HepG2 (cell line): ENCODE measurements at regions not wholly inside any gene's neighbourhood (a gene's known extent, or its start where the extent isn't known, plus 50 kb on each side); places are given as distances from the start of the nearest gene placed in this dataset.
A peak's percentile ranks its signal among the peaks of the same experiment; 100 is the strongest.
"Not testable (repeated sequence)": the region's sequence is repeated elsewhere in the genome, so short reads cannot be mapped to it uniquely, and the experiment has no call there.

Experiments
- CREB1 ChIP-seq, 2 experiments: fragments of 450-650 bp in 1 of 2; IDR thresholded peaks; 2 replicates each; pipeline ENCODE4 v1.6.1; 2016 to 2017; ENCODE audit warnings: control low read depth in 1 of 2, mild to moderate bottlenecking in 1 of 2, missing compliant biosample characterization in 1 of 2, missing genetic modification characterization in 1 of 2
- HOXA3 ChIP-seq: sonication (generic); formaldehyde crosslinking; IDR thresholded peaks from 2 replicates; pipeline ENCODE4 v1.5.0; 2020; ENCODE audit warnings: missing genetic modification reagents
- IRF2 ChIP-seq: IDR thresholded peaks from 2 replicates; pipeline ENCODE4 v1.6.1; 2018; ENCODE audit warnings: missing genetic modification reagents, missing compliant biosample characterization
- KDM5B ChIP-seq: sonication (generic); formaldehyde crosslinking; IDR thresholded peaks from 2 replicates; pipeline ENCODE4 v1.4.0; 2020; ENCODE audit warnings: missing genetic modification reagents, mild to moderate bottlenecking, borderline replicate concordance
- MIXL1 ChIP-seq: IDR thresholded peaks from 2 replicates; pipeline ENCODE4 v1.6.1; 2016
- MTA1 ChIP-seq: sonication (generic); formaldehyde crosslinking; IDR thresholded peaks from 2 replicates; pipeline ENCODE4 v1.4.0; 2020; ENCODE audit warnings: missing genetic modification reagents, mild to moderate bottlenecking, borderline replicate concordance
- NAIF1 ChIP-seq: sonication (generic); formaldehyde crosslinking; IDR thresholded peaks from 2 replicates; pipeline ENCODE4 v1.5.0; 2020; ENCODE audit warnings: mild to moderate bottlenecking, missing genetic modification reagents, borderline replicate concordance
- NFAT5 ChIP-seq: sonication (generic); formaldehyde crosslinking; IDR thresholded peaks from 2 replicates; pipeline ENCODE4 v1.4.0; 2020; ENCODE audit warnings: missing genetic modification reagents
- NR2F1 ChIP-seq, 2 experiments: fragments of 450-650 bp in 1 of 2; formaldehyde crosslinking in 1 of 2; IDR thresholded peaks; 2 replicates each; pipeline versions ENCODE4 v1.5.0 to v1.6.1; 2016 to 2020; ENCODE audit warnings: mild to moderate bottlenecking in 1 of 2, missing compliant biosample characterization in 1 of 2, missing genetic modification reagents in 1 of 2, moderate library complexity in 1 of 2
- NRL ChIP-seq: sonication (generic); formaldehyde crosslinking; IDR thresholded peaks from 2 replicates; pipeline ENCODE4 v1.5.0; 2020; ENCODE audit warnings: missing genetic modification reagents, mild to moderate bottlenecking, moderate library complexity, borderline replicate concordance
- RARA ChIP-seq: IDR thresholded peaks from 2 replicates; pipeline ENCODE4 v1.6.1; 2016; ENCODE audit warnings: missing genetic modification reagents, missing compliant biosample characterization
- RBM39 ChIP-seq: fragments of 200-400 bp; formaldehyde crosslinking; IDR thresholded peaks from one replicate; pipeline ENCODE4 v1.6.1; 2018; ENCODE audit warnings: antibody characterized with exemption, mild to moderate bottlenecking, low read depth, low read length; ENCODE audit not compliant: poor library complexity, severe bottlenecking
- RCOR2 ChIP-seq: IDR thresholded peaks from 2 replicates; pipeline ENCODE4 v1.6.1; 2016; ENCODE audit warnings: missing biosample characterization, missing genetic modification reagents
- SALL1 ChIP-seq: sonication (generic); formaldehyde crosslinking; IDR thresholded peaks from 2 replicates; pipeline ENCODE4 v1.8.0; 2022; ENCODE audit warnings: mild to moderate bottlenecking, missing genetic modification reagents
- ZFX ChIP-seq: sonication (generic); formaldehyde crosslinking; IDR thresholded peaks from 2 replicates; pipeline ENCODE4 v1.4.0; 2020; ENCODE audit warnings: mild to moderate bottlenecking, low read depth, missing genetic modification reagents, moderate library complexity
- ZMYM3 ChIP-seq: sonication (generic); formaldehyde crosslinking; IDR thresholded peaks from 2 replicates; pipeline ENCODE4 v1.5.1; 2020; ENCODE audit warnings: mild to moderate bottlenecking, missing genetic modification reagents
- ZNF280D ChIP-seq: sonication (generic); formaldehyde crosslinking; IDR thresholded peaks from 2 replicates; pipeline ENCODE4 v1.5.1; 2020; ENCODE audit warnings: mild to moderate bottlenecking, missing genetic modification reagents
- ZNF572 ChIP-seq: sonication (generic); formaldehyde crosslinking; IDR thresholded peaks from 2 replicates; pipeline ENCODE4 v1.5.1; 2020; ENCODE audit warnings: mild to moderate bottlenecking, missing genetic modification reagents
- ZNF75D ChIP-seq: sonication (generic); formaldehyde crosslinking; IDR thresholded peaks from 2 replicates; pipeline ENCODE4 v1.8.1; 2023; ENCODE audit warnings: missing genetic modification reagents, mild to moderate bottlenecking, borderline replicate concordance
- ZNF777 ChIP-seq: sonication (generic); formaldehyde crosslinking; IDR thresholded peaks from 2 replicates; pipeline ENCODE4 v1.4.0; 2020; ENCODE audit warnings: missing genetic modification reagents
- ZNF792 ChIP-seq: IDR thresholded peaks from 2 replicates; pipeline ENCODE4 v1.6.1; 2016

GRCh38 chr16:21511315-21512210, 87.8 kb upstream of the METTL9 start (continued):
- TF ChIP-seq ZNF280D (CRISPR knock-in tag) = 0 out of 2 replicates have a peak, but pooled peaks have one; percentile 24
- peak; percentile 58; the same call in 1 of the 2 replicates for TF ChIP-seq ZNF777 (CRISPR knock-in tag)
- peak; percentile 79 for TF ChIP-seq NRL (CRISPR knock-in tag)
- TF ChIP-seq MTA1 (CRISPR knock-in tag) = 0 out of 2 replicates have a peak, but pooled peaks have one; percentile 25
- TF ChIP-seq SALL1 (CRISPR knock-in tag) = 0 out of 2 replicates have a peak, but pooled peaks have one; percentile 21
- TF ChIP-seq HOXA3 (CRISPR knock-in tag) = peak; percentile 55; the same call in 1 of the 2 replicates
- TF ChIP-seq ZMYM3 = peak; percentile 60
- peak; percentile 25; the same call in 1 of the 2 replicates for TF ChIP-seq RCOR2 (CRISPR knock-in tag)
- peak; percentile 56; the same call in 1 of the 2 replicates for TF ChIP-seq NFAT5
- peak; percentile 79 for TF ChIP-seq RARA
- 0 out of 2 replicates have a peak, but pooled peaks have one; percentile 19 for TF ChIP-seq IRF2 (CRISPR knock-in tag)
- TF ChIP-seq NR2F1 (CRISPR knock-in tag; IDR thresholded peaks at IDR 0.05) = peak; percentile 76 to 78; a peak in 3 of 4 replicates
- TF ChIP-seq ZNF792 (CRISPR knock-in tag) = peak; percentile 58
- peak; percentile 53 for TF ChIP-seq RBM39
- TF ChIP-seq MIXL1 (CRISPR knock-in tag) = 0 out of 2 replicates have a peak, but pooled peaks have one; percentile 19
- 0 out of 2 replicates have a peak, but pooled peaks have one; percentile 73 for TF ChIP-seq ZNF75D
- peak; percentile 50; the same call in 1 of the 2 replicates for TF ChIP-seq CREB1 (IDR thresholded peaks at IDR 0.05)
- TF ChIP-seq CREB1 (CRISPR knock-in tag; IDR thresholded peaks at IDR 0.05) = not testable (repeated sequence)
- TF ChIP-seq NAIF1 = peak; percentile 29; the same call in 1 of the 2 replicates
- peak; percentile 68; the same call in 1 of the 2 replicates for TF ChIP-seq ZNF572
- TF ChIP-seq ZFX (CRISPR knock-in tag) = peak; percentile 65
- TF ChIP-seq KDM5B = peak; percentile 70
